Epithelial cell of proximal tubule (primary cell): ENCODE measurements at regions not wholly inside any gene's neighbourhood (a gene's known extent, or its start where the extent isn't known, plus 50 kb on each side); places are given as distances from the start of the nearest gene placed in this dataset.

ENCODE experiments used
- DNase-seq: peaks from one replicate; pipeline ENCODE4 v3.0.0-alpha.2; 2011; ENCODE audit warnings: low read depth
- H3K4me3 ChIP-seq: 2 replicates; pipeline ENCODE4 v1.5.1; 2011; ENCODE audit warnings: low read depth, mild to moderate bottlenecking, low read length
- TF ChIP-seq, protein P1 (sequence below): conservative IDR thresholded peaks from 2 replicates; pipeline ENCODE4 v1.5.1; 2012; ENCODE audit warnings: low read depth, mild to moderate bottlenecking, low read length

DNA sequence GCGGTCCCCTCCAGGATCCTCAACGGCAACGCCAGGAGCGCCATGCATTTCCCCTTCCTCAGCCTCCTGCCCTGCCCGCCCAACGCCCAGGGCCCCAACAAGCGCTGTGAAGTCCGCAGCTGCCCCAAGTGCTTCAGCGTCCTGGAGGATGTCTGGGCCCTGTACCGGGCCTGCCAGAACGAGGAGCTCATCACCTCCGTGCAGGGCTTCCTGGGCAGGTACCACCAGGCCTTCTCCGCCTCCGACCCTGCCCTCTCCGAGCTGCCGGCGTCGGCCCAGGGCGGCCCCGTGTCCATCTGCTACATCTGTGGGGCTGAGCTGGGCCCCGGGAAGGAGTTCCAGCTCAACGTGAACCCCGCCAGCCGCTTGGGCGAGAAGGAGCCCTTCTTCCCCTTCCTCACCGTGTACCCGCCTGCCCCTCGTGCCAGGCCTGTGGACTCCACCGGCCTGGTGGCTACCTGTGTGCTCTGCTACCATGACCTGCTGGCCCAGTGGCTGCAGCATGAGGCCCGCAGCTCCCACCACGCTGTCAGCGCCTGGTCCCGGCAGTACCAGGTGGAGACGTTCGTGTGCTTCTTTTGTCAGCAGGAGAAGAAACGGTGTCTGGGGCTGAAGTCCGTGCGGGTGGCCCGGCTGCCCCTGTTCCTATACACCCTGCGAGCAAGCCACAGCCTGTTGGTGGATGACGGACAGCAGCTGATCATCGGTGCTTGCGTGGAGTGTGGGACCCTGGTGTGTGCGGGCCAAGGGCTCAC is 58.9 kb upstream of the CIBAR2 start:
- no peak for DNase-seq
- H3K4me3 ChIP-seq = no peak overlapping the region
- TF ChIP-seq, protein P1, sequence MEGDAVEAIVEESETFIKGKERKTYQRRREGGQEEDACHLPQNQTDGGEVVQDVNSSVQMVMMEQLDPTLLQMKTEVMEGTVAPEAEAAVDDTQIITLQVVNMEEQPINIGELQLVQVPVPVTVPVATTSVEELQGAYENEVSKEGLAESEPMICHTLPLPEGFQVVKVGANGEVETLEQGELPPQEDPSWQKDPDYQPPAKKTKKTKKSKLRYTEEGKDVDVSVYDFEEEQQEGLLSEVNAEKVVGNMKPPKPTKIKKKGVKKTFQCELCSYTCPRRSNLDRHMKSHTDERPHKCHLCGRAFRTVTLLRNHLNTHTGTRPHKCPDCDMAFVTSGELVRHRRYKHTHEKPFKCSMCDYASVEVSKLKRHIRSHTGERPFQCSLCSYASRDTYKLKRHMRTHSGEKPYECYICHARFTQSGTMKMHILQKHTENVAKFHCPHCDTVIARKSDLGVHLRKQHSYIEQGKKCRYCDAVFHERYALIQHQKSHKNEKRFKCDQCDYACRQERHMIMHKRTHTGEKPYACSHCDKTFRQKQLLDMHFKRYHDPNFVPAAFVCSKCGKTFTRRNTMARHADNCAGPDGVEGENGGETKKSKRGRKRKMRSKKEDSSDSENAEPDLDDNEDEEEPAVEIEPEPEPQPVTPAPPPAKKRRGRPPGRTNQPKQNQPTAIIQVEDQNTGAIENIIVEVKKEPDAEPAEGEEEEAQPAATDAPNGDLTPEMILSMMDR = no peak

DNA sequence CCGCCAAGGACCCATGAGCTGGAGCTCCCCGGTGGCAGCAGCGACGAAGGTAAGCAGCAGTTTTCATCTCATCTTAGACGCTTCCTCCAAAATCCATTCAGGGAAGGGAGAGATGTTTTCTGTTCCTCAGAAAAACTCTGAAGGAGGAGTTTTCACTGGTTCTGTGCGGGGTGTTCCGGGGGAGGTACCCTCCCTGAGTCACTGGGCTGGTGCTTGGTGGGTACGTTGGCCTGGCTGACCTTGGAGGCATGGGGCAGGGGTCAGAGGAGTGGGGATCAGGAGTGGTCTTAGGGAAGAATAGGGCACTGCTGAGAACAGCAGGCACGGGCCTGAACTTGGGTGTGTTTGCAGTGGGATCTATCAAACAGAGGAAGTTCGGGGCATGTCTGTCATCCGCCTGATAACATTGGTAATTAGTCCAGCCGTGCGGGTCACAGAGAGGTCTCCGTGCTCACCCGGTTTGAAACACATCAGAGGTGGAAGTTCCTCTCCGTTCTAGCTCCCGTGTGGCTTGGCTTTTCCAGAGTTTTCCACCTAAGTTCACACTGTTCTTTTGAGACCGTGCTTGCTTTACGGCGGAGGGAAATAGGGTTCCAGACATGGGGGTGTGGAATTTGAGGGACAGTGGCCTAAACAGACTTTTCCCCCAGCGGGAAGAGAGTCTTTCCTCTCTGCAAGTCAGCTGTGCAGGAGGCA is 59.6 kb upstream of the CIBAR2 start:
- TF ChIP-seq, protein P1 = no peak
- DNase-seq = no peak
- H3K4me3 ChIP-seq = no peak overlapping the region

DNA sequence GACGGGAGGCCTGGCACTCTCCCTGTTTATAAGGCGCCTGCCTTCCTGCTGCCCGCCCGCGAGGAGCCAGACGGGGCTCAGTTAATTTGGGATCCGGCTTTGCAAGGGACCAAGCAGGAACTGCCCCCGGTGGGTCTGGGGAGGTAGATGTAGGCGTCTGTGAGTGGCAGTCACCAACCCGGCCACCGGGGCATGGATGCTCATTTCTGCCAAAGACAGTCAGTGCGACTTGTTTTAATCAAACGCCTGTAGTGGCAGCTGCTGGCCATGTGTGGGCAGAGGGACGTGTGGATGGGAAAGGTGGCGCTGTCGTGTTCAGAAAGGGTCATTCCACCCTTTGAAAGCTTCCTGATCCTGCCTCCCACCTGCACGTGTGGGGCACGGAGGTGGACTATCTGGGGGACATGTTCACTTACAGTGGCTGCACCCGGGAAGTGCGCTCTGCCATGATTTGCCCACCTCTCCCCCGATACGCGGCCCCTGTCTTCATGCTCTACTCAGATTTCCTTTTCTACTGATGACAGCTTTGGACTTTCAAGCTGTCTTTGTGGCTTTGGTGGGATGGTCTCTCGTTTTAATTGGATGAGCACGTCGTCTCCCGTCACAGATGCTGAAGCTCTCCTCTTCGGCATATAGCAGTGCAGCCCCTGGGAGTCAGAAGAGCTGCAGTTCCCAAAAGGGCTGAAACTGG is 60.3 kb upstream of the CIBAR2 start:
- TF ChIP-seq, protein P1 = peak; percentile 29
- H3K4me3 ChIP-seq = no peak overlapping the region
- no peak for DNase-seq

DNA sequence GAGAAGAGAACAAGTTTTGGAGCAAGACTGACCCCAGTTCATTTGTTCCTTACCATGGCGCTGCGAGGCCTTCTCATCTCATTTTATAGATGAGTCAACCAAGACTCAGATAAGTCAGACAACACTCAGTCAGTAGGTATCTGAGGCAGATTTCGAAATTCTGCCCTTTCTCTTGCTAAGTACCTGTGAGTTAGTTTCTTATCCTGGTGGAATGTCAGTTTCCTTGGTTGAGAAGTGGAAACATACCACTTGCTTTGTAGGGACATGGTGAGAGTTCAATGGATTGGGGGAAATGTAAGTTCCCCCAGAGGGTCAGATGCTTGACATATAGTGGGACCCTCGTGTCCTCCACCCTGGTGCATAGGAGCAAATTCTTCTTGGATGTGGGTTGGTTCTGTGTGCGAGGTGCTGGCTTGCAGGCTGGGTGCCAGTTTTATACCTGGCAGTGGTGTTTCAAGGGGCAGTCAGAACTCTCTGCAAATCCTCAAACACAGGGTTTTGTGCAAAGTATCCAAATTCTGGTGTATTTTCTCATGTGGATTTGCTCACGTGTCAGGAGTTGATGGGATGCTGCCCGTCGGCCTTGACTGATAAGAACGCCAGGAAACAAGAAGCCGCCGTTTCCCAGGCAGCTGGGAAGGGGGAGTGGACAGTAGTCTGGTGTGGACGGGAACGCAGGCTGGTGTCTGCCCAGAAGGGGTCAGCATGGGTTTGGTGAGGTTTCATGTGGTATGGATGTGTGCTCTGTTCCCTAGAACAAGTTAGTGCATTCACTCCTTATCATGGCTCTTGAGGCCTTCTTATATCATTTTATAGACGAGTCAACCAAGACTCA is 61.1 kb upstream of the CIBAR2 start:
- TF ChIP-seq, protein P1 = no peak
- peak; percentile 51 for DNase-seq
- H3K4me3 ChIP-seq = no peak overlapping the region

DNA sequence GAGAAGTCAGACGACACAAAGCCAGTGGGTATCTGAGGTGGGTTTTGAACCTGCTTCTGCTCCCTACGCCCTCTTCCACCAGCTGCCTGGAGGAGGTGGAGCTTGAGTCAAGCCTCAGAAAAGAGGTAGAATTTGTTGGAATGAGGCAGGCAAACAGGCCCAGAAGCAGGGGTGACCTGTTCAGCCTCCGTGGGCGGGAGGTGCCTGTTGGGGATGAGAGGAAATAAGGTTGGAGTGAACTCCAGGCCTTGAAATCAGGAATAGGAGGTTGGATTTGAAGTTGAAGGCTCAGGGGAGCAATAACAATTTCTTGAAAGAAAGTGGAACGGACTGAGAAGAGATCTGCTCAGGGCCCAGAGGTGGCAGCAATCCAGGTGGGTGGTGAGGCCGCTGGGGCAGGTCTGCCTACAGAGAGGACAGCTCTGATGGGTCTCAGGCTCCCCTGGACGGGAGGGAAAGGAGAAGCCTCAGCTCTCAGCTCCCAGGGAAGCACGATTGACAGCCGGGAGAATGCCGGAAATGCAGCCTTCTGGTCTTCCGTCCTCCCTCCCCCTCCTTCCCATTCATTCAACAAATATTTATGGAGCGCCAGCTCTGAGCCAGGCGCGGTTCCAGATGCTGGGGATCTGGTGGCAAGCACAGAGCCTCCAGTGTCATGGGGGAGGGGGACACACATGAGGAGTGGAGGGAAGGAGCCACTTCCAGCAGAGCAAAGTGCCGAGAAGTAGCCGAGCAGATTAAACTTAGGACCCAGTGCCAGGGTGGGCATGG is 61.9 kb upstream of the CIBAR2 start:
- H3K4me3 ChIP-seq = no peak overlapping the region
- DNase-seq = no peak
- TF ChIP-seq, protein P1 = no peak
